Smooth muscle cell (in vitro differentiated cells): ENCODE measurements at regions not wholly inside any gene's neighbourhood (a gene's known extent, or its start where the extent isn't known, plus 50 kb on each side); places are given as distances from the start of the nearest gene placed in this dataset.

Experiments
- DNase-seq: peaks from one replicate; lab custom pipeline; 2025; ENCODE audit not compliant: unreplicated experiment; lab: John Stamatoyannopoulos, UW
- H2AFZ ChIP-seq: fragments of 200-600 bp; sonication (generic); 2 replicates; pipeline ENCODE4 v1.6.0; 2016; ENCODE audit warnings: antibody characterized with exemption, low read depth, mild to moderate bottlenecking
- H3F3A ChIP-seq: fragments of 200-600 bp; sonication (generic); 2 replicates; pipeline ENCODE4 v1.6.0; 2017; ENCODE audit warnings: antibody characterized with exemption, low read depth
- H3K27ac ChIP-seq: fragments of 200-600 bp; sonication (generic); 2 replicates; pipeline ENCODE4 v1.5.1; 2016; ENCODE audit warnings: low read depth, mild to moderate bottlenecking
- H3K27me3 ChIP-seq: fragments of 200-600 bp; sonication (generic); 2 replicates; pipeline ENCODE4 v1.6.1; 2016; ENCODE audit warnings: low read depth, mild to moderate bottlenecking
- H3K36me3 ChIP-seq: fragments of 200-600 bp; sonication (generic); 2 replicates; pipeline ENCODE4 v1.5.1; 2016; ENCODE audit warnings: low read depth
- H3K4me1 ChIP-seq: fragments of 200-600 bp; sonication (generic); 2 replicates; pipeline ENCODE4 v1.5.1; 2016; ENCODE audit warnings: low read depth
- H3K4me2 ChIP-seq: fragments of 200-600 bp; sonication (generic); 2 replicates; pipeline ENCODE4 v1.6.0; 2016; ENCODE audit warnings: mild to moderate bottlenecking
- H3K4me3 ChIP-seq: fragments of 200-600 bp; sonication (generic); 2 replicates; pipeline ENCODE4 v1.5.1; 2016; ENCODE audit warnings: mild to moderate bottlenecking
- H3K79me2 ChIP-seq: fragments of 200-600 bp; sonication (generic); 2 replicates; pipeline ENCODE4 v1.6.0; 2016; ENCODE audit warnings: low read depth, mild to moderate bottlenecking
- H3K9ac ChIP-seq: fragments of 200-600 bp; sonication (generic); 2 replicates; pipeline ENCODE4 v1.6.0; 2016; ENCODE audit warnings: low read depth
- H3K9me3 ChIP-seq: fragments of 200-600 bp; sonication (generic); replicated peaks from 2 replicates; pipeline ENCODE4 v1.5.1; 2016; ENCODE audit warnings: low read depth
- H4K20me1 ChIP-seq: fragments of 200-600 bp; sonication (generic); 2 replicates; pipeline ENCODE4 v1.6.0; 2016; ENCODE audit warnings: low read depth
- WGBS: methylation state at CpG from one replicate; pipeline ENCODE4 v1.1.7; 2016; ENCODE audit warnings: low lambda C conversion rate; 5-methylcytosine and 5-hydroxymethylcytosine counted together
- TF ChIP-seq, protein P1 (sequence below): fragments of 200-600 bp; sonication (generic); IDR thresholded peaks from 2 replicates; pipeline ENCODE4 v1.5.1; 2017; ENCODE audit warnings: borderline replicate concordance, mild to moderate bottlenecking, antibody characterized with exemption; ENCODE audit not compliant: insufficient read depth, poor library complexity, severe bottlenecking

DNA sequence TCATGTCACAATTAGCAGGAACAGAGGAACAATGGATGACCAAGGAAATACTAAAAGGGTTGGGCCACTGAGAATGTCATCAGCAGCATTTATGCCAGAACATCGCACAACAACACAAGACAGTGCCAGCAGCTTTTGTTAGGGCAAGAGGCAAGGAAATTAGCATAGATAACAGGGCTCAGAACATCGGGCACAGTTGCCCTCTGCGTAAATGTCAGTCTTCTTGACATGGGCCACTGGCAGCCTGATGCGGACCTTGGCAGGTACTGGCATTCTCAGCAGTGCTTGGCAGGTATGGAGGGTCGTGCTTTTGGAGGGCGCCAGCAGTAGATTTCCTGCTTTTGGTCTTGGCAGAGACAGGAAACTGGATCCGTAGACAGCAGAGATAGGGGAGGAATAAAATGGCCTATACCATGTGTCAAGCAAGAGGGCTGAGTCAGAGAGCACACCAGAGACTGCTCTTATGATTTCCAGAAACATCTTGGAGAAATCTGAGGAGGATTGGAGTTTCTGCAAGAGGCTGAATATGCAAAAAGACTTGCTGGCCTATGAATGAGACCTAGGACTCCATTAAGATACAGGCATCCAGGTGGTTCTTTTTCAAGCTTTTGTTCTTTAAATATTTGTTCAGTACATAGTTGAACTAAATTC lies 371.5 kb upstream of the MTPN start:
- no peaks in the 10 kb centered on the region for H3F3A ChIP-seq
- H3K27ac ChIP-seq, result no peak overlapping the region
- TF ChIP-seq, protein P1, sequence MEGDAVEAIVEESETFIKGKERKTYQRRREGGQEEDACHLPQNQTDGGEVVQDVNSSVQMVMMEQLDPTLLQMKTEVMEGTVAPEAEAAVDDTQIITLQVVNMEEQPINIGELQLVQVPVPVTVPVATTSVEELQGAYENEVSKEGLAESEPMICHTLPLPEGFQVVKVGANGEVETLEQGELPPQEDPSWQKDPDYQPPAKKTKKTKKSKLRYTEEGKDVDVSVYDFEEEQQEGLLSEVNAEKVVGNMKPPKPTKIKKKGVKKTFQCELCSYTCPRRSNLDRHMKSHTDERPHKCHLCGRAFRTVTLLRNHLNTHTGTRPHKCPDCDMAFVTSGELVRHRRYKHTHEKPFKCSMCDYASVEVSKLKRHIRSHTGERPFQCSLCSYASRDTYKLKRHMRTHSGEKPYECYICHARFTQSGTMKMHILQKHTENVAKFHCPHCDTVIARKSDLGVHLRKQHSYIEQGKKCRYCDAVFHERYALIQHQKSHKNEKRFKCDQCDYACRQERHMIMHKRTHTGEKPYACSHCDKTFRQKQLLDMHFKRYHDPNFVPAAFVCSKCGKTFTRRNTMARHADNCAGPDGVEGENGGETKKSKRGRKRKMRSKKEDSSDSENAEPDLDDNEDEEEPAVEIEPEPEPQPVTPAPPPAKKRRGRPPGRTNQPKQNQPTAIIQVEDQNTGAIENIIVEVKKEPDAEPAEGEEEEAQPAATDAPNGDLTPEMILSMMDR, result no peak
- H3K4me3 ChIP-seq, result no peak overlapping the region
- DNase-seq, result no peak
- H3K9ac ChIP-seq, result no peak overlapping the region
- H3K9me3 ChIP-seq, result no peaks in the 10 kb centered on the region
- no peak overlapping the region for H2AFZ ChIP-seq
- no peaks in the 10 kb centered on the region for H3K4me1 ChIP-seq
- H3K79me2 ChIP-seq, result no peaks in the 10 kb centered on the region
- no peak overlapping the region for H3K4me2 ChIP-seq
- H3K27me3 ChIP-seq, result no peaks in the 10 kb centered on the region
- H3K36me3 ChIP-seq, result no peaks in the 10 kb centered on the region
- WGBS, result 82% methylated on average over 7 of the region's 7 CpGs
- no peaks in the 10 kb centered on the region for H4K20me1 ChIP-seq

DNA sequence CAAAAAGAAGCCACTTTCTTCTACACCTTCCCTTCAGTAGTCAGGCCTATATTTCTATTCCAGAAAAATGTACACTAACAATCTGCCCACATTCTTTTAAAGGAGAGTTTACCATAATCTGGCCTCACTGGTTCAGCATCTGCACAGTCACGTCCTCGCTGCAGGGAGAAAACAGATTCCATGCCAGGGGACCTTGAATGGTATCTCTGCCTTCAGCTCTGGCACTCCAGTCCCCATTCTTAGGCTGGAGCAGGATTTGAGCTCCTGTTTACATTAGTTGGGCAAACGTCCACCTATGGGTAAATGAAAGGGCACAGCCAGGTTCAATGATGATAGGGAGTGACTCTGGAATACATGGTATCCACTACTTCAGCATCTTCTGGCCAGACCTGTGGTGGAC lies 371.0 kb upstream of the MTPN start:
- H3K36me3 ChIP-seq, result no peaks in the 10 kb centered on the region
- H3K9me3 ChIP-seq, result no peaks in the 10 kb centered on the region
- H3K4me3 ChIP-seq, result no peak overlapping the region
- H3F3A ChIP-seq, result no peaks in the 10 kb centered on the region
- H3K27me3 ChIP-seq, result no peaks in the 10 kb centered on the region
- DNase-seq, result no peak
- no peaks in the 10 kb centered on the region for H4K20me1 ChIP-seq
- WGBS, result 79% methylated on average over 3 of the region's 3 CpGs
- no peak overlapping the region for H3K4me2 ChIP-seq
- no peak overlapping the region for H2AFZ ChIP-seq
- H3K4me1 ChIP-seq, result no peaks in the 10 kb centered on the region
- TF ChIP-seq, protein P1, result no peak
- H3K27ac ChIP-seq, result no peak overlapping the region
- no peak overlapping the region for H3K9ac ChIP-seq
- H3K79me2 ChIP-seq, result no peaks in the 10 kb centered on the region

DNA sequence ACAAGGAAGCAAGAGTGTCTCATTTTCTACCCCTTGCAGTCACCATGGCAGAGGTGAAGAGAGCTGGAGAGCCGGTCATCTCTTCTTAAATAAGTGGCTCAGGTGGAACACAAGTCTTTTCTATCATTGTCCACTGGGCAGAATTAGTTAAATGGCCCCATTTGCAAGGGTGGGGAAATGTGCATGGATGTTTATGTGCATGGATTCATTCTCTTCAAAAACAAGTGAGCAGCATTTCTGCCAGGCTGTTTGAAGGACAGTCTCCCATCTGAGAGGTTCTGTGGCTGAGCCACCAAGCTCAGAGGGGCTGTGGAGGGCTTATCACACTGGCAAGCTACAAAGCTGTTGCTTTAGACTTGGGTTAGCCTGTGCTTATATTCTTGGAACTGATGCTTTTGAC lies 370.3 kb upstream of the MTPN start:
- no peaks in the 10 kb centered on the region for H3K79me2 ChIP-seq
- H3K4me1 ChIP-seq, result no peaks in the 10 kb centered on the region
- H3F3A ChIP-seq, result no peaks in the 10 kb centered on the region
- no peak for DNase-seq
- H4K20me1 ChIP-seq, result no peaks in the 10 kb centered on the region
- no peaks in the 10 kb centered on the region for H3K36me3 ChIP-seq
- WGBS, result 88% methylated on average over 1 of the region's 1 CpG
- TF ChIP-seq, protein P1, result no peak
- H3K4me2 ChIP-seq, result no peak overlapping the region
- H2AFZ ChIP-seq, result no peak overlapping the region
- no peak overlapping the region for H3K4me3 ChIP-seq
- H3K9me3 ChIP-seq, result no peaks in the 10 kb centered on the region
- no peak overlapping the region for H3K27ac ChIP-seq
- no peak overlapping the region for H3K9ac ChIP-seq
- H3K27me3 ChIP-seq, result no peaks in the 10 kb centered on the region

DNA sequence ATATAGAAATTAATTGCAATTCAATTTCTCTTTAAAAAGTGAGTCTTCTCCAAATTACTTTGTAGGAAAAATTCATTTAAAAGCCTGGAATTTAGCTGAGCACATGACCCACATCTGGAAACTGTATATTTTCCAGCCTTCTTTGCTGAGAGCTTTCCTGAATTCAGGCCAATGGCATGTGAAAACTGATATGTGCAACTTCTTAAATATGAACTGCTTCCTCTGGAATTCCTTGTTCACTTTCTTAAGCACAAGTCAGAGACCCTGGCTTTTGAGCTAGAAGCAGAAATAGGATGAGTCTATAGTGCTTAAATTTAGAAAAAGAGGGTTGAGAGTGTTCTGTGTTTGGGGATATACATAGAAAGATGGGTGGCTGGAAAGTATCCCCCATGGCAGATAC lies 365.1 kb upstream of the MTPN start:
- no peak overlapping the region for H3K9ac ChIP-seq
- TF ChIP-seq, protein P1, result no peak
- H4K20me1 ChIP-seq, result no peaks in the 10 kb centered on the region
- no peak overlapping the region for H3K4me3 ChIP-seq
- H3F3A ChIP-seq, result no peaks in the 10 kb centered on the region
- H3K36me3 ChIP-seq, result no peaks in the 10 kb centered on the region
- H3K27me3 ChIP-seq, result no peaks in the 10 kb centered on the region
- no peaks in the 10 kb centered on the region for H3K4me1 ChIP-seq
- no peak for DNase-seq
- H3K9me3 ChIP-seq, result no peaks in the 10 kb centered on the region
- no peaks in the 10 kb centered on the region for H3K79me2 ChIP-seq
- no peak overlapping the region for H2AFZ ChIP-seq
- no peak overlapping the region for H3K4me2 ChIP-seq
- H3K27ac ChIP-seq, result no peak overlapping the region
